ENCODE measurements at regions not wholly inside any gene's neighbourhood (a gene's known extent, or its start where the extent isn't known, plus 50 kb on each side); places are given as distances from the start of the nearest gene placed in this dataset.

GRCh38 chrY:21001102-21001501 is 245.2 kb downstream of the RPS4Y2 start:
- TF ChIP-seq POLR2A (IDR thresholded peaks at IDR 0.05) (no peak), CTCF (IDR thresholded peaks at IDR 0.05) (no peak)
- Histone ChIP-seq H3K27ac (no peak overlapping the region), H3K4me3 (no peak overlapping the region), H3K4me1 (replicated peaks in 1 of 2) (no peaks in the 10 kb centered on the region), H3K9me3 (replicated peaks in 1 of 3) (no peaks in the 10 kb centered on the region), H3K27me3 (no peaks in the 10 kb centered on the region), H3K36me3 (replicated peaks in 1 of 2) (no peaks in the 10 kb centered on the region)
- DNase-seq: no peak
- intact Hi-C loops (cut with DNase I): no loop called here

DNA sequence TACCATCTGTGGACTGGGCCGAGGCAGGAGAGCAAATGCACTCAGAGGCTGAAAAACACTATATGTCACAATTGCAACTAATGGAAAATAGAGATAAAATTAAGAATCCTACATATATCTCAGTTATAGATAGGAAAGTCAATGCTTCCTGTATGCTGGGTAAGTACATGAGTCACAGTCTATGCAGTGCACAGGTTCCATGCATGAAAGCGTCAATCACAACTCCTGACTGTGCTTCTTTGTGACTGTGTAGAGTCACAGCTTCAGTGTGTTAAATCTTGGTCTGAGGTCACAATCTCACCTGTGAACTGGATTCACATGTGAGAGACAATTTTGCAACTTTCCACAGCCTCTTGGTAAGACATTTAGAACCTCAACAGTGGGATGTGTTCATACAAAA is 247.2 kb downstream of the RPS4Y2 start:
- H3K4me3 ChIP-seq: no peak overlapping the region
- no peaks in the 10 kb centered on the region for H3K27me3 ChIP-seq
- TF ChIP-seq POLR2A (IDR thresholded peaks at IDR 0.05): no peak
- H3K36me3 ChIP-seq (replicated peaks in 1 of 2): no peaks in the 10 kb centered on the region
- intact Hi-C loops (cut with DNase I): no loop called here
- WGBS, 4 donors: 57 to 62% methylated on average over 2 of the region's 2 CpGs; no CpG with 5 or more reads in 2 of the 4 donors
- no peaks in the 10 kb centered on the region for H3K4me1 ChIP-seq (replicated peaks in 1 of 2)
- no peaks in the 10 kb centered on the region for H3K9me3 ChIP-seq (replicated peaks in 1 of 3)
- DNase-seq: no peak
- H3K27ac ChIP-seq: no peak overlapping the region

- H3K9me3 ChIP-seq (replicated peaks in 1 of 3): no peaks in the 10 kb centered on the region
- no peak overlapping the region for H3K4me3 ChIP-seq
- no peaks in the 10 kb centered on the region for H3K4me1 ChIP-seq (replicated peaks in 1 of 2)
- H3K27me3 ChIP-seq: no peaks in the 10 kb centered on the region
- no peaks in the 10 kb centered on the region for H3K36me3 ChIP-seq (replicated peaks in 1 of 2)
- no peak overlapping the region for H3K27ac ChIP-seq
- intact Hi-C loops (cut with DNase I): no loop called here
- TF ChIP-seq POLR2A (IDR thresholded peaks at IDR 0.05) (no peak), CTCF (IDR thresholded peaks at IDR 0.05) (no peak)
- no peak for DNase-seq
Measured at GRCh38 chrY:21005531-21005930, 249.6 kb downstream of the RPS4Y2 start.

- TF ChIP-seq POLR2A (IDR thresholded peaks at IDR 0.05) (no peak), CTCF (IDR thresholded peaks at IDR 0.05) (no peak)
- 55 to 65% methylated on average over 3 of the region's 3 CpGs; no CpG with 5 or more reads in 2 of the 4 donors for WGBS, 4 donors
- no peaks in the 10 kb centered on the region for H3K36me3 ChIP-seq (replicated peaks in 1 of 2)
- no peak overlapping the region for H3K4me3 ChIP-seq
- H3K9me3 ChIP-seq (replicated peaks in 1 of 3): no peaks in the 10 kb centered on the region
- intact Hi-C loops (cut with DNase I): no loop called here
- H3K4me1 ChIP-seq (replicated peaks in 1 of 2): no peaks in the 10 kb centered on the region
- no peak for DNase-seq
- H3K27ac ChIP-seq: no peak overlapping the region
- no peaks in the 10 kb centered on the region for H3K27me3 ChIP-seq
Measured at GRCh38 chrY:21021811-21022210, 265.9 kb downstream of the RPS4Y2 start.

DNA sequence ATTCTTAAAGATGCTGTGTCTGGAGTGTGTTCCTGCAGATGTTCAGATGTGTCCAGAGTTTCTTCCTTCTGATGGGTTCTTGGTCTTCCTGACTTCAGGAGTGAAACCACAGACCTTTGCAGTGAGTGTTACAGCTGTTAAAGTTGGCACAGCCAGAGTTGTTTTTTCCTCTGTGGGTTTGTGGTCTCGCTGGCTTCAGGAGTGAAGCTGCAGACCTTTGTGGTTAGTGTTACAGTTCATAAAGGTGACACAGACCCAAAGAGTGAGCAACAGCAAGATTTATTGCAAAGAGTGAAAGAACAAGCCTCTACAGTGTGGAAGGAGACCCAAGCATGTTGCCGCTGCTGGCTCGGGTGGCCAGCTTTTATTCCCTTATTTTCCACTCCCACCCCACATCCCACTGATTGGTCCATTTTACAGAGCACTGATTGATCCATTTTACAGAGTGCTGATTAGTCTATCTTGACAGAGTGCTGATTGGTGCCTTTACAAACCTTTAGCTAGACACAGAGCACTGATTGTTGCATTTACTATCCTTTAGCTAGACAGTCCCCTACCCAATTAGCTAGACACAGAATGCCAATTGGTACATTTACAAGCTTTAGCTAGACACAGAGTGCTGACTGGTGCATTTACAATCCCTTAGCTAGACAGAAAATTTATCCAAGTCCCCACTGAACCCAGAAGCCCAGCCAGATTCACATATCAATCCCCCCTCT is 266.6 kb downstream of the RPS4Y2 start:
- WGBS, 4 donors: 58 to 66% methylated on average over 3 of the region's 3 CpGs; no CpG with 5 or more reads in 2 of the 4 donors
- Histone ChIP-seq H3K36me3 (replicated peaks in 1 of 2) (no peaks in the 10 kb centered on the region), H3K4me1 (replicated peaks in 1 of 2) (no peaks in the 10 kb centered on the region), H3K9me3 (replicated peaks in 1 of 3) (no peaks in the 10 kb centered on the region), H3K27ac (no peak overlapping the region), H3K4me3 (no peak overlapping the region), H3K27me3 (no peaks in the 10 kb centered on the region)
- intact Hi-C loops (cut with DNase I): no loop called here
- TF ChIP-seq CTCF (IDR thresholded peaks at IDR 0.05): no peak
- TF ChIP-seq POLR2A (IDR thresholded peaks at IDR 0.05): no peak
- DNase-seq: no peak
